Trophoblast cell (in vitro differentiated cells and primary cell): ENCODE measurements at regions not wholly inside any gene's neighbourhood (a gene's known extent, or its start where the extent isn't known, plus 50 kb on each side); places are given as distances from the start of the nearest gene placed in this dataset.

ENCODE experiments used
- DNase-seq, 2 donors: peaks; one replicate each; pipeline ENCODE4 v3.0.0-alpha.2; 2016
- H2AFZ ChIP-seq: 2 replicates; pipeline ENCODE4 v1.6.1; 2013; ENCODE audit warnings: low read length, moderate library complexity, mild to moderate bottlenecking; ENCODE audit not compliant: insufficient read depth, poor library complexity
- H2AK5ac ChIP-seq: 2 replicates; pipeline ENCODE4 v1.6.1; 2013; ENCODE audit warnings: mild to moderate bottlenecking, low read length
- H2BK120ac ChIP-seq: 2 replicates; pipeline ENCODE4 v1.6.1; 2013; ENCODE audit warnings: low read length, mild to moderate bottlenecking, moderate library complexity; ENCODE audit not compliant: insufficient read depth, poor library complexity
- H2BK12ac ChIP-seq: 2 replicates; pipeline ENCODE4 v1.6.1; 2013; ENCODE audit warnings: mild to moderate bottlenecking, low read length, moderate library complexity
- H2BK5ac ChIP-seq: 2 replicates; pipeline ENCODE4 v1.6.1; 2013; ENCODE audit warnings: low read length, low read depth, moderate library complexity, mild to moderate bottlenecking; ENCODE audit not compliant: poor library complexity
- H3K14ac ChIP-seq: 2 replicates; pipeline ENCODE4 v1.6.1; 2013; ENCODE audit warnings: mild to moderate bottlenecking, low read length
- H3K18ac ChIP-seq: 2 replicates; pipeline ENCODE4 v1.6.1; 2013; ENCODE audit warnings: mild to moderate bottlenecking, low read length
- H3K23ac ChIP-seq: 2 replicates; pipeline ENCODE4 v1.6.1; 2013; ENCODE audit warnings: low read length
- H3K27ac ChIP-seq: 2 replicates; pipeline ENCODE4 v1.5.1; 2013; ENCODE audit warnings: low read depth, mild to moderate bottlenecking, inconsistent platforms, low read length, moderate library complexity
- H3K27me3 ChIP-seq: 2 replicates; pipeline ENCODE4 v1.6.1; 2013; ENCODE audit warnings: inconsistent platforms, mild to moderate bottlenecking, low read length, moderate library complexity; ENCODE audit not compliant: insufficient read depth
- H3K36me3 ChIP-seq, 2 experiments: 1 replicate in 1 of 2; 2 replicates in 1 of 2; pipeline ENCODE4 v1.6.1; 2013; ENCODE audit warnings: low read length in 2 of 2, mild to moderate bottlenecking in 2 of 2, moderate library complexity in 1 of 2; ENCODE audit not compliant: insufficient read depth in 2 of 2, control insufficient read depth in 1 of 2
- H3K4ac ChIP-seq: 2 replicates; pipeline ENCODE4 v1.6.1; 2013; ENCODE audit warnings: low read depth, mild to moderate bottlenecking, low read length, moderate library complexity
- H3K4me1 ChIP-seq, 2 experiments: 1 replicate in 1 of 2; 2 replicates in 1 of 2; pipeline ENCODE4 v1.6.1; 2013; ENCODE audit warnings: low read length in 2 of 2, mild to moderate bottlenecking in 2 of 2, moderate library complexity in 1 of 2; ENCODE audit not compliant: insufficient read depth in 2 of 2, control insufficient read depth in 1 of 2
- H3K4me2 ChIP-seq: 2 replicates; pipeline ENCODE4 v1.6.1; 2013; ENCODE audit warnings: inconsistent platforms, mild to moderate bottlenecking, low read length, moderate library complexity
- H3K4me3 ChIP-seq: 2 replicates; pipeline ENCODE4 v1.5.1; 2013; ENCODE audit warnings: mild to moderate bottlenecking, low read depth, low read length, inconsistent platforms
- H3K79me1 ChIP-seq: one replicate; pipeline ENCODE4 v1.6.1; 2013; ENCODE audit warnings: low read length
- H3K79me2 ChIP-seq: 2 replicates; pipeline ENCODE4 v1.6.1; 2013; ENCODE audit warnings: low read length, mild to moderate bottlenecking; ENCODE audit not compliant: control insufficient read depth, insufficient read depth, poor library complexity
- H3K9ac ChIP-seq: 2 replicates; pipeline ENCODE4 v1.6.1; 2013; ENCODE audit warnings: mild to moderate bottlenecking, low read length
- H3K9me3 ChIP-seq: 2 replicates; pipeline ENCODE4 v1.6.1; 2013; ENCODE audit warnings: low read depth, mild to moderate bottlenecking, control low read depth, inconsistent platforms, low read length; ENCODE audit not compliant: insufficient read depth
- H4K12ac ChIP-seq: 2 replicates; pipeline ENCODE4 v1.6.1; 2013; ENCODE audit warnings: low read depth, mild to moderate bottlenecking, low read length, moderate library complexity
- H4K8ac ChIP-seq: 2 replicates; pipeline ENCODE4 v1.6.1; 2013; ENCODE audit warnings: low read depth, mild to moderate bottlenecking, low read length, moderate library complexity
- H4K91ac ChIP-seq: one replicate; pipeline ENCODE4 v1.6.1; 2013; ENCODE audit warnings: low read depth, mild to moderate bottlenecking, low read length, moderate library complexity
- WGBS: extraction: QIAGEN DNeasy Blood & Tissue Kit; methylation state at CpG from one replicate; pipeline ENCODE4 v1.1.7; 2013; ENCODE audit warnings: missing lambda C conversion rate; ENCODE audit not compliant: insufficient read length, insufficient coverage; ENCODE audit errors: extremely low coverage; 5-methylcytosine and 5-hydroxymethylcytosine counted together

DNA sequence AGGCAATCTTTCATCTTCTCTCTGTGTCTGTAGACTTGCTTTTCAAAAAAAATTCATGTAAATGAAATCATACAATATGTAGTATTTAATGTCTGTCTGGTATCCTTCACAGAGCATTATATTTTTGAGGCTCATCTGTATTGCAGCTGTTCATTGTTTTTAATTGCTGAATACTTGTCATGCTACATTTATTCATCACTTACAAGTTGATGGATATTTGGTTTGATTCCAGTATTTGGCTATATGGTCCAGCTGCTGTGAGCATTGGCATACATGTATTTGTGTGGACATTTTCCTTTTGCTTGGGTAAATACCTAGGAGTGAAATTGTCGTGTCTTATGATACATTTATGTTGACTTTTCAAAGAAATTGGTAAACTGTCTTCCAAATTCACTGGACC lies 441.4 kb downstream of the DCDC2C start:
- Histone ChIP-seq H3K4me1 (no peaks in the 10 kb centered on the region), H3K9me3 (no peaks in the 10 kb centered on the region), H3K23ac (no peak overlapping the region), H3K9ac (no peak overlapping the region), H3K79me2 (no peaks in the 10 kb centered on the region), H3K4me2 (no peak overlapping the region), H2AFZ (no peak overlapping the region), H3K4ac (no peak overlapping the region), H2BK120ac (no peak overlapping the region), H4K91ac (no peak overlapping the region), H3K27me3 (no peaks in the 10 kb centered on the region), H3K4me3 (no peak overlapping the region), H4K8ac (no peak overlapping the region), H2BK5ac (no peak overlapping the region), H3K79me1 (no peaks in the 10 kb centered on the region), H3K18ac (no peak overlapping the region), H2AK5ac (no peak overlapping the region), H3K27ac (no peak overlapping the region), H3K36me3 (no peaks in the 10 kb centered on the region), H3K14ac (no peak overlapping the region), H4K12ac (no peak overlapping the region), H2BK12ac (no peak overlapping the region)
- WGBS = no CpG with 5 or more reads among the region's 1 CpG
- DNase-seq = no peak

DNA sequence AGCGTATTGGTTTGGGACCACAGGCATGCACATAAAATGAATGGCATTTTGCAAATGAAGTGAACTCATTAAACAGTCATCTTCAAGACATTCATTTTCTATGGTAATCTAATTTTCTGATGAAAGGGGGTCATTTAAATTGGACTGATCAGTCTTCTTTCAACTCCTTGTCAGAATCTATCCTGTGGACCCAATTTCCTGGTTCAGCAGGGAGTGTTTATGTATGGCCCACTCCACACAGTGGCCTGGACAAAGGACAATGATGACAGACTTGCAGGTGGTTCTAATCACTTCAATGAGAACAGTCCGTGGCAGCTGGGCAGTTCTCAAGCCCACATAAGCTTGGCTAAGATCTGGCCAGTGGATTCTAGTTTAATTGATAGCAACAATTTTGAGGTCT lies 448.1 kb downstream of the DCDC2C start:
- H3K4me2 ChIP-seq = no peak overlapping the region
- H4K8ac ChIP-seq = no peak overlapping the region
- no peak overlapping the region for H3K14ac ChIP-seq
- no CpG with 5 or more reads among the region's 2 CpGs for WGBS
- H3K9me3 ChIP-seq = no peaks in the 10 kb centered on the region
- no peak overlapping the region for H2AFZ ChIP-seq
- no peaks in the 10 kb centered on the region for H3K36me3 ChIP-seq
- no peak overlapping the region for H3K23ac ChIP-seq
- H4K12ac ChIP-seq = no peak overlapping the region
- H3K79me1 ChIP-seq = no peaks in the 10 kb centered on the region
- no peak overlapping the region for H3K4me3 ChIP-seq
- H3K27ac ChIP-seq = no peak overlapping the region
- H2AK5ac ChIP-seq = no peak overlapping the region
- no peak overlapping the region for H3K18ac ChIP-seq
- no peaks in the 10 kb centered on the region for H3K27me3 ChIP-seq
- DNase-seq = no peak
- H2BK5ac ChIP-seq = no peak overlapping the region
- no peaks in the 10 kb centered on the region for H3K4me1 ChIP-seq
- H3K9ac ChIP-seq = no peak overlapping the region
- no peak overlapping the region for H2BK12ac ChIP-seq
- H2BK120ac ChIP-seq = no peak overlapping the region
- H3K79me2 ChIP-seq = no peaks in the 10 kb centered on the region
- no peak overlapping the region for H4K91ac ChIP-seq
- no peak overlapping the region for H3K4ac ChIP-seq

DNA sequence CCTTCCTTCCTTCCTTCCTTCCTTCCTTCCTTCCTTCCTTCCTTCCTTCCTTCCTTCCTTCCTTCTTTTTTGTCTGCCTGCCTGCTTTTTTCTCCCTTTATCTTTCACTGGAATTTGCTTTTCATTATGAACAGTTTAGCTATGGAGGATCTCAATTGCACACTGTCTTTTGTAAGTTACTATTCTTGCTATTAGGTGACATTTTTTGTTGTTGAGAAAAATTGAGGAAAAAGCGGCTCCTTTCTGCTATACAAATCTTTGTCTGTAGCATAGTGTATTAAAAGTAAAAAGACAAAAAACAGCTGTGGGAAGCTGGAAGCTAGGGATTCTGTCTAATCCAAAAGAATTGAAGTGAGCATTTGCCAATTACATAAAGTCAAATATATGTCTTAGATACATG lies 448.7 kb downstream of the DCDC2C start:
- Histone ChIP-seq H3K36me3 (no peaks in the 10 kb centered on the region), H3K4ac (no peak overlapping the region), H3K79me2 (no peaks in the 10 kb centered on the region), H2AK5ac (no peak overlapping the region), H3K14ac (no peak overlapping the region), H3K23ac (no peak overlapping the region), H4K91ac (no peak overlapping the region), H2BK12ac (no peak overlapping the region), H4K12ac (no peak overlapping the region), H3K27ac (no peak overlapping the region), H3K9ac (no peak overlapping the region), H2BK5ac (no peak overlapping the region), H3K4me2 (no peak overlapping the region), H4K8ac (no peak overlapping the region), H3K18ac (no peak overlapping the region), H2BK120ac (no peak overlapping the region), H3K4me1 (no peaks in the 10 kb centered on the region), H3K9me3 (no peaks in the 10 kb centered on the region), H2AFZ (no peak overlapping the region), H3K79me1 (no peaks in the 10 kb centered on the region), H3K27me3 (no peaks in the 10 kb centered on the region), H3K4me3 (no peak overlapping the region)
- WGBS = no CpG with 5 or more reads among the region's 1 CpG
- no peak for DNase-seq

DNA sequence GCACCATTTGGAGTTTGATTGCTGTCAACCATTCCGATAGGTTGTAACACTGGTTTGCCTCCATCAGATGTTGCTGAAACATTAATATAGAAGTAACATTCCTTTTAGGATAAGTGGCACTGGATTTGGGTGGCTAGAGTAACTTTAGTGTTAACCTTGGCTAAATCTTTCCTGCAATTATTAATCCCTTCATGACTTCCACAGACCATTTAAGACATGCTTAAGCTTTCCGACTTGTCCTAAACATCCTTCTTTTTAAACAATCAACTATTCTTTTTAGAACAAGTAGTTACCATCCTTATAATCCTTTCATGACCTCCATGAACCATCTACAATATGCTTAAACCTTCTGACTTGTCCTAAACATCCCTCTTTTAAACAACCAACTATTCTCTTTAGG lies 465.5 kb downstream of the DCDC2C start:
- no peaks in the 10 kb centered on the region for H3K79me1 ChIP-seq
- no peak overlapping the region for H2AK5ac ChIP-seq
- H3K4me2 ChIP-seq = no peak overlapping the region
- no peak overlapping the region for H2BK120ac ChIP-seq
- no peak overlapping the region for H2BK5ac ChIP-seq
- H3K4ac ChIP-seq = no peak overlapping the region
- no CpG with 5 or more reads among the region's 2 CpGs for WGBS
- no peak overlapping the region for H2BK12ac ChIP-seq
- no peaks in the 10 kb centered on the region for H3K4me1 ChIP-seq
- H3K23ac ChIP-seq = no peak overlapping the region
- no peak overlapping the region for H3K18ac ChIP-seq
- H4K8ac ChIP-seq = no peak overlapping the region
- H3K4me3 ChIP-seq = no peak overlapping the region
- H3K27me3 ChIP-seq = no peaks in the 10 kb centered on the region
- no peaks in the 10 kb centered on the region for H3K36me3 ChIP-seq
- no peaks in the 10 kb centered on the region for H3K79me2 ChIP-seq
- H3K14ac ChIP-seq = no peak overlapping the region
- DNase-seq = no peak
- peaks cover 3% of the 10 kb centered on the region for H3K9me3 ChIP-seq
- H3K9ac ChIP-seq = no peak overlapping the region
- H4K91ac ChIP-seq = no peak overlapping the region
- no peak overlapping the region for H2AFZ ChIP-seq
- H3K27ac ChIP-seq = no peak overlapping the region
- no peak overlapping the region for H4K12ac ChIP-seq
